ENCODE measurements at regions not wholly inside any gene's neighbourhood (a gene's known extent, or its start where the extent isn't known, plus 50 kb on each side); places are given as distances from the start of the nearest gene placed in this dataset.

DNA sequence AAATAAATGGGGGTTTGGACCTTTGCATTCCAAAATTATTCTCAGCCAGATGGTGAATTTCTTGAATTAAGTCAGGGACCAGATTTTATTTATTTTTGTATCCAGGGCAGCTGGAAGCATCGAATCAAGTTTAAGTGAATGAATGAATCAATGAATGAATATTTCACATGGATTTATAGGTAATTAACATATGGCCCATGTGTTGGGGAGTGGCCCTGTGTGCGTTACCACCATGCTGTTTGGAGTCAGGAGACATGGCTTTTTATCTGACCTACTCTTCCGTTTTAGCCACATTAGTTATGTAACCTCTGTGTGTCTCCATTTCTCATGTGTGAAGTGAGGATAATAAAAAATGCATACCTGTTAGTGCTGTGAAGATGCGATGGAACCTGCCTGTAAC lies 213.5 kb downstream of the CDH26 start:
- DNase-seq (ENCODE audit: low read depth) = no peak
- TF ChIP-seq, protein P1, sequence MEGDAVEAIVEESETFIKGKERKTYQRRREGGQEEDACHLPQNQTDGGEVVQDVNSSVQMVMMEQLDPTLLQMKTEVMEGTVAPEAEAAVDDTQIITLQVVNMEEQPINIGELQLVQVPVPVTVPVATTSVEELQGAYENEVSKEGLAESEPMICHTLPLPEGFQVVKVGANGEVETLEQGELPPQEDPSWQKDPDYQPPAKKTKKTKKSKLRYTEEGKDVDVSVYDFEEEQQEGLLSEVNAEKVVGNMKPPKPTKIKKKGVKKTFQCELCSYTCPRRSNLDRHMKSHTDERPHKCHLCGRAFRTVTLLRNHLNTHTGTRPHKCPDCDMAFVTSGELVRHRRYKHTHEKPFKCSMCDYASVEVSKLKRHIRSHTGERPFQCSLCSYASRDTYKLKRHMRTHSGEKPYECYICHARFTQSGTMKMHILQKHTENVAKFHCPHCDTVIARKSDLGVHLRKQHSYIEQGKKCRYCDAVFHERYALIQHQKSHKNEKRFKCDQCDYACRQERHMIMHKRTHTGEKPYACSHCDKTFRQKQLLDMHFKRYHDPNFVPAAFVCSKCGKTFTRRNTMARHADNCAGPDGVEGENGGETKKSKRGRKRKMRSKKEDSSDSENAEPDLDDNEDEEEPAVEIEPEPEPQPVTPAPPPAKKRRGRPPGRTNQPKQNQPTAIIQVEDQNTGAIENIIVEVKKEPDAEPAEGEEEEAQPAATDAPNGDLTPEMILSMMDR (IDR thresholded peaks at IDR 0.05; ENCODE audit: control insufficient read depth, extremely low read depth, insufficient read depth) = no peak
- no peak overlapping the region for H3K4me3 ChIP-seq (ENCODE audit: low read depth, low read length)

DNA sequence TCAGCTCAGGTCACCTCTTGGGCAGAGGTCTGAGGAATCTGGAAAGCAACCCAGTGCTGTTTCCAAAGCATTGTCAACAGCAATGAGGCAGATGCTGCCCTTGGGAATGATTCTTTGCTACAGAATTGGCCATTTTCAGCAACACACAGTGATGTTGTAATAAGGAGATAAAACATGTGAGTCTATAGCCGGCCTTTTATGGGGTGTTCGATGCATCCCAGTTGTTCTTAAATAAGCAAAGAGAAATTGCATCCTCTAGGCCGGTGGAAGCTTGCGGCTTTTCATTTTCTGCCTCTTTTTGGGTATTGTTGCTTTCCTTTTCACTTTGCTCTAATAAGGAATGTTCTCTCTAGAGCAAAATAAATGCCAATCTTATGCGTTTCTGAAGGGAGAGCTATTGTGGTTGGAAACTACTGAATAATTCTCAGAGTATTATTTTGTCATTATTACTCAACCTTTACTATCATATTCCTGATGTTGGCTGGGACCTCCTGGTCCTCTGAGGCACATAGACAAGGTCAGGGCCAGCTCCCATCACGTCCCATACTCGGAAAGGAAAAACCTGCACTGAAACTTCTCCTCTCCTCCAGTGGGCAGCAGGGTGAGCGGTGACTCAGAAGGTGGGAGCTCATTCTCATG lies 214.2 kb downstream of the CDH26 start:
- TF ChIP-seq, protein P1 (IDR thresholded peaks at IDR 0.05; ENCODE audit: control insufficient read depth, extremely low read depth, insufficient read depth) = no peak
- DNase-seq (ENCODE audit: low read depth) = no peak
- no peak overlapping the region for H3K4me3 ChIP-seq (ENCODE audit: low read depth, low read length)

DNA sequence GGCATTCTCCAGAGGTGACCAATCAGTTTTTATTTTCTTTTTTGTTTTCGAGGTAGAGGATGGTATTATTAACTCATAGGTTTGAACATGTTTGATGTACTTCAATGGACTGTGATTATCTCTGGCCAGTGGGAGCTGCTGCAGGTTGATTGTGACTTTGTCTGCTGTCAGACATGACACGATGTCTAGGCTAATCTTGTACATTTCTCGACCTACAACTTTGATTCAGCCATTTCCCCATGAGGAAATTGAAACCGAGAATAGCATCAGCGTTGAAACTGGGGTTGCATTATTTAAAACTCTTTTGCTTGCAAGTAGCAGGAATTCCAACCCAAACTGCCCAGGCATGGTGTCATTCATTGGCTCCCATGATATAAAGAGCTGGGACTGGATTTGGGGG lies 218.9 kb downstream of the CDH26 start:
- TF ChIP-seq, protein P1 (IDR thresholded peaks at IDR 0.05; ENCODE audit: control insufficient read depth, extremely low read depth, insufficient read depth) = no peak
- H3K4me3 ChIP-seq (ENCODE audit: low read depth, low read length) = no peak overlapping the region
- DNase-seq (ENCODE audit: low read depth) = no peak

DNA sequence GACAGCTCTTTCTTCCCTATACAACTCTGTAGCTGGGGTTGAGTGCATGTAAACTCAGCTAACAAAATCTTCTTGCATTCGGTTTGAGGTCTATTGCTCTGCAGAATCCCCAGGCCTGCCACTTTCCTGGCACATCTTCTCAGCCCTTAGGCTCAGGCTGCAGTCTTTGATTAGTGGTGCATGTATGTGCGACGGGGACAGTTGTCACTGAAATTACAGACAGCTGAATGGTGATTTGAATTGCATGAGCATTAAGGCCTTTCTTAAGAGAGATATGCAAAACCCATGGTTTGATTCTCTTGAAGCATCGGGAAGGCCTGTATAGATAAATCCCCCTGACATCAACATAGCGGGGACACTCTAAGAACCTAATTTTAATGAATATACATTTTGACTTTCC lies 222.8 kb downstream of the CDH26 start:
- DNase-seq (ENCODE audit: low read depth) = no peak
- H3K4me3 ChIP-seq (ENCODE audit: low read depth, low read length) = no peak overlapping the region
- TF ChIP-seq, protein P1 (IDR thresholded peaks at IDR 0.05; ENCODE audit: control insufficient read depth, extremely low read depth, insufficient read depth) = no peak

DNA sequence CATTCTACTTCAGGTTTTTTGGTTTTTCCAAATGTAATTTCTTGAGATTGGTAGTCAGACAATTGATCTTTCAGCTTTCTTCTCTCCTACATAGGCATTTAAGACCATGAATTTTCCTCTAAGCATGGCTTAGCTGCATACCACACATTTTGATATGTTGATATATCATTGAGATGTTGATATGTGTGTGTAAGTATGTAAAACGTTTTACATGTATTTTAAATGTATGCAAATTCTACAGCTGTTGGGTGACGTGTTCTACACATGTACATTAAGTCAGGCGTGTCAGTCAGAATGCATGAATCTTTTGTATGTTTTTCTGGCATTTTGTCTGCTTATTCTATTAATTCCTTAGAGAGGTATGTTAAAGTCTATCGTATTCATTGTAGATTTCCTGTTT lies 228.2 kb downstream of the CDH26 start:
- no peak for DNase-seq (ENCODE audit: low read depth)
- TF ChIP-seq, protein P1 (IDR thresholded peaks at IDR 0.05; ENCODE audit: control insufficient read depth, extremely low read depth, insufficient read depth) = no peak

DNA sequence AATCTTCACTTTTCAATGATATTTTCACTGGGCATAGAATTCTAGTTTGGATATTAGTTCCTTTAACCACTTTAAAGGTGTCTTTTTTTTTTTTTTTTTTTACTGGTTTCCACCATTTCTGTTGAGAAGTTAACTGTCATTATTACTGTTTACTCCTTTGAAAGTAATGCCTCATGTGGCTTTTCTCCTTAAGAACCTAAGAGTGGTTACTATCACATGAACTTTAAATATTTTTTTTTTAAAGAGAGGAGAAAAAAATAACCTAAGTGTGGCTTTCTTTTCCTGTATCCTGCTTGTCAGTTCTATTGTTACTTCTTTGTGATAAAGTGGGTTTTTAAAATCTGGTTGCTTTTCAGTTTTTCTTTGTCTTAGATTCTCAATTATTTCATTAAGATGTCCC lies 229.5 kb downstream of the CDH26 start:
- DNase-seq (ENCODE audit: low read depth) = no peak
- no peak overlapping the region for H3K4me3 ChIP-seq (ENCODE audit: low read depth, low read length)
- TF ChIP-seq, protein P1 (IDR thresholded peaks at IDR 0.05; ENCODE audit: control insufficient read depth, extremely low read depth, insufficient read depth) = no peak

More for the DNA sequence above, 228.2 kb downstream of the CDH26 start:
- H3K4me3 ChIP-seq (ENCODE audit: low read depth, low read length) = no peak overlapping the region

DNA sequence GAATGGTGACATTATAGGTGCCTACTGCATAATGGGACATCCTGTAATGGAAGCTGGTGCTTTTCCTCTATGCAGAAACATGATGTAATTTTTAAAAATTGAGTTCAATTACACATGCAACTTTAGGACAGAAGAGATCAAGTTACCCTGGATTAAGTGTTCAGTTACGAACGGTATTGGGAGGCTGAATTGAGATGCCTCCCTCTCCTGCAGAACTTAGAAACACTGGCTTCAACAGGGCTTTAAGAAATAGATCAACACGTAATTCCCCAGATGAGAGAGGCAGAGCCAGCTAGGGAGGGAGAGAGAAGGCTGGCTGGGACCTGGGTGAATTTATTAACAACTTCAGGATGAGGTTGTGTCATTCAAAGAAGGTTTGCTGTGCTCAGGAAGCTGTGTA lies 232.8 kb downstream of the CDH26 start:
- DNase-seq (ENCODE audit: low read depth) = no peak
- TF ChIP-seq, protein P1 (IDR thresholded peaks at IDR 0.05; ENCODE audit: control insufficient read depth, extremely low read depth, insufficient read depth) = no peak
- H3K4me3 ChIP-seq (ENCODE audit: low read depth, low read length) = no peak overlapping the region
